ENCODE measurements at regions not wholly inside any gene's neighbourhood (a gene's known extent, or its start where the extent isn't known, plus 50 kb on each side); places are given as distances from the start of the nearest gene placed in this dataset.

DNA sequence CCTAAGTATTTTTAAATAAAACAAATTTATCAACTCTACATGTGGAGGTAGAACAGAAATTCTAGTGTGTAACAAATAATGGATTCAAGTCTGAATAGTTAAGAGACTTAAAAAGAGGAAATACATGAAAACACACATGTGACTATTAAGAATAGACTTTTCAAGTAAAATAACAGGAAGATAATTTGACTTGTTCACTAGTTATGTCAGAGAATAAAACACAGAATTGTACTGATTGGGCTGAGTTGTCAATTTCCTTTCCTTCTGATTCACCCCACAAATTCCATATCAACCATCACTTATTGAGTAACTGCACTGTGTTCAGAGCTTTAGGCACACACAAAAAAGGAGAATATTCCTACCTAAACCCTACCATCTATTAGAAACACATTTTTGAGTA lies 557.2 kb downstream of the TUSC7 start:
- DNase-seq, result no peak

DNA sequence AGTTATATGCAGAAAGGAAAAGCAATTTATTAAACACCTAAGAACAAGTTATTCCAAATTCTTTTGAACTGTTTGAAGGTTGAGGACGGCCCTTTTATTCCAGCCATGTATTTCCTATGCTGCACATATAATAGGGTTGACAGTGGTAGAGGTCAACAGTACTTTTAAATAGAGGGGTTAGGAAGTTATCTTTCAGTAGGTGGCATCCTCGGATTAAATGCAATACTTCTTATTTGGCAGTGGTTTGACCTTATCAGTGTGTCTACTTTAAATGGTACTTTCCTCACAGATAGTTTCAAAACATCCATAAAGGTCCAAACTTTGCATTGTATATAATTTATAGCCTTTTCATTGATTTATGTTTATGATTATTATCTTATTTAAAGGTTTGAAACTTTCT lies 558.7 kb downstream of the TUSC7 start:
- no peak for DNase-seq

DNA sequence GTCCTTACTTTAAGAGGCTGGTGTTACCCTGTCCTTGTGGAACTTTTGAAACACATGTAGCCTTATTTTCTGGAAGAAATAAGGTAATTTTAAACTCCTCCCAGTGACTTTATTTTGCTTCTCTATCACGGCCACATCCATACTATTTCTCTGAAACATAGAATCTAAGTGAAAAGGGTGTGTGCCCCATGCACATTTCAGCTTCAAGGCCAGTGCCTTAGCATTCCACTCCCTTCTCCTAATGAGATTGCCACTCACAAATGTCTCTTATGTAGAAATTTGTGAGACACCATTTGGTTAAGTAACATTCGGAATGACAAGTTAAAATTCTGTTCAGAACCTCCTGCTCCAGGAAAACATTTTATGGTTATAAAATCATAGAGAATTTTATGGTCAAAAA lies 562.7 kb downstream of the TUSC7 start:
- DNase-seq, result no peak

DNA sequence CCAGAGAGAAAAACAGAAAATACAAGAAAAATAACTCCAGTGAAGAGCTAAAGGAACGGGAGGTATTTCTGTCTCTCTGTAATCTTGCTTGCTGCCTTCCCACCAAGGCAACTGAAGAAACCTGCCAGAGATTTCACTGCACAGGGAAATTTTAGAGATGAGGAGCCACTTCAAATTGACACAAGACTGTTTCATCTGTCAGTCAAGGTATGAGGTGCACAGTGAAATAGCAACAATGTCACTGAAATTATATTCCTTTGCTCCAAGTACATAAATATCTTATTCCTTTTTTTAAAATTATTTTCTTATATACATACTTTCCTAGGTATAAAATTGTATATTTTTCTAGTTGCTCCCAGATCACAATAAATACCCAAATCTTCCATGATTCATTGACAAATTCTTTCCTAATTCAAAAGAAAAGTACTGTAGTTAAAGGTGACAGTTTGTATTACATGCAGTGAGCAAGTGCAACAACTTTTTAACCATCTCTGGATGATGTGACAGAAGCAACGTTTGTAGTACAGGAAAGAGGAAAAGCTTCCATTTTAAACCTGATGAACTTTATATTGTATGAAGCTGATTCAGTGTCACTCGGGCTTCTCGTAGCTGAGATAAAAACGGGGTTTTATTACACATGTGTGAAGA lies 563.4 kb downstream of the TUSC7 start:
- DNase-seq, result no peak

DNA sequence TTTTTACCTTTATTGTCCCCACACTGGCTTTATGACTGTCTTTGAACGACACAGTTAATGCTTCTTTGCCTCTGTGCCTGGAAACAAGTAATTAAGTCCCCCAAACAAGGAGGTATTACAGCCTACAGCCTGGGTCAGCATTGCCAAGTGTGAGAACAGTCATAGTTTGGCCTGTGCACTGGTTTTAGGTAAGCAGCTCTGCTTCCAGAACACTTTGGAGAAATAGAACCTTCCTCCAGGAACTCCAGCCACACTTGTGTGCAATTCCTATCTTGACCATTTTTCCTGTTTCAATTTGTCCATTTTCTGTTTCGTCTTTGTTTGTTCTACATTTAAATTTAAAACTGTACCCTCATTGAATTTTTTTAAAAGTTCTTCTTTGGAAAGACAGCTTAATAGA lies 568.2 kb downstream of the TUSC7 start:
- DNase-seq, result no peak

DNA sequence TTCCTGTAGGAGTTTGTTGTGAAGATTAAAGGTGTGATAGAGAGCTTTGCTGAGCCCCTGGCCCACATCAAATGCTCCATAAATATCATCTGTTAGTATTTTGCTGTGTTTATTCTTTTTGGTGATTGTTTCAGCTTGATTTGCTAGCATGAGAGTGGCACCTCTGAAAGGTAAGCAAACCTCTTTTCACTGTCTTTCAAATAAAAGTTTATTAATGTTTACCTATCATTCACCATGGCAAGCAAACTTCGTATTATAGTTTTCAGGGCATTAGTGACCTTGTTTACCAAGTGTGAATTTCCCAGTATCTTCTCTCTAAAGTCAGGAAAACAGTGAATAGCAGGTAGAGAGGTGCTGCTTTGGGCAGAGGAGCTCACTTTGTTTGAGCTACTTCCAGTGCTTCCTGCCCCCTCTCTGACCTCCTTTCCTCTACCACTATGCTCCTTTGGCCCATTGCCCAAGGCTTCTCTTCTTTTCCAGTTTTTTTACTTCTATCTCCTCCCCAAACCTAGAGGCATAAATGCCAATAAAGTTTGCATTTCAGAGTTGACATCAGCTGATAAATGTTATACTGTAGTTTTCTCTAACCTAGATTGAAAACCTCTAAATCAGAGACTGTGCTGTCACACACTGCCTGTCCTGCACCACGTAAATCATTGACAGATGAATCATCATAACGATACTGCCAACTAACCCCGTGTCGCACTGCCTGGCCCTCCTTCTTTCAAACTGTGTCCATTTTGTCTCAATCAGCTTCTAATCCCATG lies 569.0 kb downstream of the TUSC7 start:
- no peak for DNase-seq

DNA sequence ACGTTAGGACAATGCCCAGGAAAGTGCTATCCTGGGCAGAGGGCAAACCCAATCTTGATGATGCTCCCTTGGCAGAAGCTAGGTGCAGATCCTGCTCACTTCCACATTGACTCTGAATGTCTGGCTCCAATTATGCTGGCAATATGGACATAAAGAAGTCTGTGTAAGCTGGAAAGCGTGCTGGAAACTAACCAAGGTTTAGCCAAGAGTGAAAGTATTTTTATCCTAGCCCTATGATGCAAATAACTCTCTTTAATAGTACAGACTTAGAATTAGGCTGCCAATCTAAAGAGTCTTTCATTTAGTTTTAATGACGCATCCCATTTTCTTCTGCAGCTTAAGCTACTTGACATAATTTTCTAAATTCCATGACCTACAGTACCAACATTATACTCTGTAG lies 571.8 kb downstream of the TUSC7 start:
- no peak for DNase-seq

DNA sequence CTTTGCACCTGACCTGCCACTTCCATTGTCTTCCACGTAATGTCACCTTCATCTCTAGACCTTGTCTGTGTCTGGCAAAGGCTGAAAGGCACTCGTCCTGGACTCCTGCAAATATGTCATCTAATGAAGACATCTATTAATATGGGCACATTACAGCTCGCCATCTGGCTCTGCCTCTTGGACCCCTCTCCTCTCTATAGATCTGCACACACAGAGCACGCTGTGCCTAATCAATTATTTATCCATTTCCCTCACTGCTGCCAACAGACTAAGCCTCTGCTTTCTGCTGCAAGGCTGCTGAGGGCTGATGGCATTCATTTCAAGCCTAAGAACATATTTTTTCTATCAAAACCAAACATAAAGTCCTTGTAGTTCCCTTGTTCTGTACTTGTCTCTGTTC lies 573.0 kb downstream of the TUSC7 start:
- peak; percentile 62 for DNase-seq

DNA sequence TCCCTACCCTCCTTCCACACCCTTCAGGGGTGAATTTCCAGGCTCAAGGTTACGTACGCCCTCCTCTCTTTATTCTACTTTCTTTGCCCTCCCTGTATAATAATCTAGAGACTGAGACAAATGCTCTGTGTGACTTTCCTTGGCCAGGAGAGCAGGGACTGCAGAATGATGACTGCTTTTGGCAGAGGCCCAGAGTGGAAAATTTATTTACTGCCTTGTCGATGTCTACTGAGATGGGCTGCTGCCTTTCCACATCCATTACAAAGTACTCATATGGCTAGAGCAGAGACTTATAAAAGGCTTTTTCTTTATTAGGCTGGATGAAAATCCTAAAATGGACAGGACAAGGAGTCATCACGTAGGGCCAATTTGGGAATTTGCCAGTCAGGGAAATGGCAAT lies 576.2 kb downstream of the TUSC7 start:
- DNase-seq, result no peak

DNA sequence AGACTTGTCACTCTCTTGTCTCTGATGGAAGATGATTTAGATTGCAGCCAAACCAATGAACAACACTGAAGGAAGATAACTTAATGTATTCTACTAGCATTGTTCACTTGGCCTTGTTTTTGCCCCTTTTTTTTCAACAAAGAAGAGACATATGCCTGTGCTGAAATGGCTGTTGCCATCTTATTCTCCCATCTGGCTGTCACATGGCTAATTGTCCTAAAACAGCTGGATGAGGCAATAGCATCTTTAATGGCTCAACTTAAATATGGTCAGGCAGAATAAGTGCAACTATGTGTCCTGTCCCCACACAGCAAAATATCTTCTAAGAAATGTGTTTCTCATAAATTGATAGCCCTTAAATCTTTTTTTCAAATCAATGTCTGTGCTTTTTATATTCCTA lies 576.9 kb downstream of the TUSC7 start:
- DNase-seq, result no peak

DNA sequence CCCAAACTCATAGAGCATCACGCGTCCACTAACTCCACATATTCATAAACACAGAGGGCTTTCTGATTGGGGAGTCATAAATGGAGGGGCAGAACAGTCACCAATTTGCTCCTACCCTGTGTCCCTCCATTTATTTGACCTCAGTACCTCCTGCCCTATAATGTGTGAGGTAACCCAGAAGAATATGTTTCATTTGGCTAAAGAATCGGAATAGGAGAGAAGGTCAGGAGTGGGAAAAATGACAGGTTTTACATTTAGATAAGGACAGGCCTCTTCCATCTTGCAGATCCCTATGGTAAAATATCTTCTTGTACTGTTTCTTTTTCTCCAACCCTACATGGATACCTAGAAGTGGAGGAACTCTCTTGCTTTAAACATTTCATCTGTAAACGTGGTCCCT lies 578.0 kb downstream of the TUSC7 start:
- DNase-seq, result no peak

DNA sequence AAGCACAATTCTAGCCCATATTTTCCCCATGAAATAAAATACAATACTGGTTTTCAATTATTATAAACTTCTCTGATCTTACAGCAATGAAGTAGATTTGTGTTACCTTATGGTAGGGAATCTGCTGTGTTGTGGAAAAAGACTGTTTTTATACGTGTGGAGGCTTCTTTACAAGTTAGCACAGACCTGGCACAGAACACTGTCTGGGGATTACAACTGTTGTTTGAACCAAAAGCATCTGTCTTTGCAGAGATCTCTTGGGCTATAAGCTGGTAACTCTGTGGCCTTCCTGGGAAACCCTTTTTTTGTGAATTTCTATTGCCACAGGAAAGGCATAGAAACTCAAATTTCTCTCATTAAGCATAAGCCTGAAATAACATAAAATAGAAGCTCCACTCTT lies 581.9 kb downstream of the TUSC7 start:
- no peak for DNase-seq

DNA sequence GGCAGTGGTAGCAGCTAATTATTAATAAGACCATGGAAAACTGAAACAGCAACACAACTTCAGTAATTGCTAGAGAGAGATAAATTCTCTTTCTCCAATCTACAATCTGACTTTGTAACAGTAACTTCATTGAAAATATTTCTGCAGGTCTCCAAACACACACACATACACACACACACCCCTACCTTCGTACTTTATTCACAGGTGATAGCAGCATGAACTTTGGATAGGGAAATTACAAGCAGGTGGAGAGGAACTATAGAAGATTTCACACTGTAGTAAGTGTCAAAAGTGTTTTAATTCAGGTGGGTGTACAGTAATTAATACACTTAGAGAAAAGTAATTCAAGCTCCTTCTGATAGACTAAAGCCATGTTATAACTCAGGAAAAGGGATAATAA lies 587.5 kb downstream of the TUSC7 start:
- no peak for DNase-seq

DNA sequence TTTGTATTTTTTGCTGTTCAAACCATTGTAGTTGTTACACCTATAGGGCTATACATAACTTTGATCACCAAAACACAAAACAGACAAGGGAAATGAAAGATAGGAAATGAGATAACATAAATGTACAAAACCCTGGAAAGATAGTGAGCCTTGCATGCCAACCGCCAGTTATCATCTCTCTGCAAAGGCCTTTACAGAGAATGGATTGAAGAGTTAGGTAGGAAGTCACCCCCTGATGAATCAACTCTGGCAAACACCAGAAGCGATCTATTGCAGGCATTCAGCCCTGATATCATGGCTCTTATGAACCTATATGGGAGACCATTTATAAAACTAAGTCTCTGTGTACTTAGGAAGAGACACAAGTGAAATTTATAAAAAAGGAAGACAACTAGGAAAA lies 588.0 kb downstream of the TUSC7 start:
- no peak for DNase-seq

DNA sequence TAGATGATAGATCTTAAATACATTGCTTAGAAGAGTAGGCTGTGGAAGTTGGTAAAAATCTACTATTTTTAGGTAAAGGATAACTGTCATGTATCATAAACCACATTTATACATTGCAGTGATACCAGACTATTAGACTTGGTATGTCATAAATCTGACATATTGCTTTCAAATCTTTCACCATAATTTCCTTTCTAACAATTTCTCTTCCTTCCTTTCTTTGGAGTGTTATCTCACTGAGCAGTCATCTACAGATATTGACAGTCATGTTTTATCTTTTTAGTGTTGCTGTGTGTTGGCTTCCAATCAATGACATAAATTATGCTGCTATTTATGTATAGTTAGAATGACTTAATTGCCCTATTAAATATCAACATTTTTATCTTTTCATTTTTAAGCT lies 588.7 kb downstream of the TUSC7 start:
- DNase-seq, result no peak

DNA sequence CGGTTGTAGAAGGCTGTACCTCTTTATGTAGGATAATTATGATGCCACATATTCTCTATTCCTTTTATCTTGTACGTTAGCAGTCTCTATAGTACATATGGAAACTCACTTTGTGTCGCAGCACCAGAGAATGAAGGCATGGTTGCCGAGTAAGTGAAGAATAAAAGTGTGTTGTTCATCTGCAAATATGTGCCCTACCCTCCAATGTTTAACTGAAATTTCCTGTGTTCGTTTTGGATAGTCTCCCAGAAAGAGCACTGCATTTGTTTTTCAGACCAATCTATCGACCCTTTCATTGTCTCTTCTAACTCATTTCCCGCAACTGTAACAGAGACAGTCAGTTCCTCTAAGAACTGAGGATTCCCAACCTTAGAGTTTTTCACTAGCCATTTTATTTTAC lies 592.8 kb downstream of the TUSC7 start:
- DNase-seq, result no peak

DNA sequence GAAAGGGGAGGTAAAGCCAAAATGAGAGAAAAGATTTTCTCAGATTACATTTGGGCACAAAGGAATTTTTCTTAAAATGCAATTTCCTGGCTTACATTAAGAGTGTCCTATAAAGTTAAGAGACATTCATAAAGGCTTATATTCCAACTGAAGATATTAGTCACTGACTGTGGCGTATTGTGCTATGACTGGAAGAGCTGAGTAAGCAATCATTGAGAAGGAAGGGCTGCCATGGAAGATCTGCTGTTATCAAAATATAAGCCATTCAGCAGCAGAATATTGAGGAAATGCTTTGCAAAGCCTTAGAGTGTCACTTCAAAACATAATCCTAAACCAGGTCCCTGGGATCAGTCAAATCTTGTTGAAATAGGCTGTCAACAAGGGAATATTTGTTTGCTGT lies 593.9 kb downstream of the TUSC7 start:
- DNase-seq, result no peak

DNA sequence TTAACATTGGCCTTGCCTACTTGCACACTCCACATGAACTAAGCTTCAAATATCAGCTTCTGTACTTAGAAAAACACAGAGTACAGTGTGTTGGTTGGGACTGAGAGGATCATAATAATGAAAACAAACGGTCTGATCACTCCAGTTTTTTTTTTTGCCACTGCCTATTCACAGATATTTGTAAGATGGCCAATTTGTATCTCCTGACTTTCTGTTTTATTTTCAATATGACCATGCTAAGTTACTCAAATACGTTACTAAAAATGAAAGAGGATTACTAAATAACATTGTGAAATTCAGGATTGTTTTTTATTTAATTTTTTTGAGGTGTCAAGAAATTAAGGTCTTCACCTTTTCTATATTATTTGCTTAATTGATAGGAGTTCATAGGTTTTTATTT lies 595.1 kb downstream of the TUSC7 start:
- DNase-seq, result no peak

DNA sequence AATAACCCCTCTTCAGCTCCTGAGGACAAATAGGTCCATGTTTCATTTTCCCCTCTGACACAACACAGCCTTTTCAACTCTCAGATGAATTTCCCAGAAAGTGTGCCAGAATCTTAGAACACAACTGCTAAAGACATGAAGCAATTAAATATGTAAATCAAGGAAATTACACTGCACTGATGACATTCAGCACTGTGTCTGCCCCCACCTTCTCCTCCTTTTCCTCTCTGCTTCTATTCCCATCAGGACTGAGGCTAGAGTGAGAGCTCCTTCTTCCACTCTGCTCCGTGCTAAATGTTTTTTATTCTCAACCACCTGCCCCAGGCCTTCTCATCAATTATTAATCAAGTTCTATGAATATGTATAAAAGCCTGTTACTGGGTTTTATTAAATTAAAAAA lies 596.1 kb downstream of the TUSC7 start:
- DNase-seq, result no peak

DNA sequence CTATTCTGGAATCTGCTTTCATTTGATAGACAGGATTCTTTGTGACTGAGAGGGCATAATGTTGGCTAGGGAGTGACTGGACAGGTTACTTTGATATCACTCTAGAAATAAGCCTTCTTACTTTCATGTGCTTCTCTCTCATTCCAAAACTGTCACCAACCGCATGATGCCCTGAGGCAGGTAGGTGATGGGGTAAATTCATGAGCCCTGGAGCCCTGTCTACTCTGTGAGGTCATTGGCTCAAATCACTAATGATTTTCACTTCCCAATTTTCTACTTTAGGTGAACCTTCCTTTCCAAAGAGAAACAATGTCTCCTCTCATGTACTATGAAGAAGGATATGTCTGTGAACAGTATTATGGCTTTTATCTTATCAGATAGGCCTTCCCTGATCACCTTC lies 596.7 kb downstream of the TUSC7 start:
- no peak for DNase-seq

DNA sequence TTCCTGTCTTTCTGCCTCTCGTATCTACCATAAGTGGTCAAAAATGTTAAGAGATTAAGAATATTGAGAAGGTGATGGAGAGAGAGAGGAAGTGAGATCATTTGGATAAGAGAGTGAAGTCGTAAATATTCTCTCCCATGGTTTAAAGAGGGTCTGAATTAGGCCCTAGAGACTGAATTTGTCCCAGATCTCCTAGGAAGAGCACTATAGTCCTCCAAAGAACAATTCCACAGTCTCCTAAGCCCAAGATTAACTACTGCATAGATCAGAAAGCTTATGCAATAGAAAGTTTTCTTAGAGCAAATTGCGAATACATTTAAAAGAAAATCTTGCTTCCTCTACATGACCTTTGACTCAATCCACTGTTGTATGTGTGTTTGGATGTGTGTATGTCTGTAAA lies 598.8 kb downstream of the TUSC7 start:
- DNase-seq, result no peak

DNA sequence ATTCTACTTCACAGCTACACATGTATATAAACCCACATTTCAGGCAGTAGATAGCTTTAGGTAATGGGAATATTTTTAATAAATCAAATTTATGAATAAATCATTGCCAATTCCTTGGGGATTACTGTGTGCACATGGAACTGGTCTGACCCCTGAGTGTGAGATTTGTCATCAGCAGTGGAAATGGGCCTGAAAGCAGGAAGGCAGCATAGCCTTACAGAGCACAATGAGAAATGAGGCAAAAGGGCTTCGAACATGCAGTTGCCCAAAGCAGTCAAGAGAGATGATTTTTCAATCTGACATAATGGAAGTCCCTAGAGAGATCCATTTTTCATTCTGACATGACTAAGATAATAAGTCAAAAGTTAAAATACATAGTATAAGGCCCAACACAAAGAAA lies 599.2 kb downstream of the TUSC7 start:
- DNase-seq, result no peak

DNA sequence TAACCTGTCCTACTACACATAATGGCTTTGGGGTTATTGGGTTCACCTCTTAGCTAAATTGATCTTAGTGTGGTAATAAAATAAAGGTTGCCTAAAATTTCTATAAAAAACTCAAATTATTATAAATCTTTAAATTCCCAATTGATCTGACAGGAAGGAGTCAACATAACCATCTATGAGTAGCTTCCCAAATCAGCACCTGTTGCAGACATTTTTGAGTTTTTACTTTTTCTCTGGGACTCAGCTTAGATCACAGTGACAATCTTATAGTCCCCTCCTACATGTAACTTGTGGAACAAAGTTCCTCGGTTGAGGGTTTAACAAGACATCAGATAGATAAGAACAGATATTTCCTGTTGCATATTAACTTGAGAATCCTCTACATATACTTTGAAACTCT lies 601.0 kb downstream of the TUSC7 start:
- DNase-seq, result no peak

DNA sequence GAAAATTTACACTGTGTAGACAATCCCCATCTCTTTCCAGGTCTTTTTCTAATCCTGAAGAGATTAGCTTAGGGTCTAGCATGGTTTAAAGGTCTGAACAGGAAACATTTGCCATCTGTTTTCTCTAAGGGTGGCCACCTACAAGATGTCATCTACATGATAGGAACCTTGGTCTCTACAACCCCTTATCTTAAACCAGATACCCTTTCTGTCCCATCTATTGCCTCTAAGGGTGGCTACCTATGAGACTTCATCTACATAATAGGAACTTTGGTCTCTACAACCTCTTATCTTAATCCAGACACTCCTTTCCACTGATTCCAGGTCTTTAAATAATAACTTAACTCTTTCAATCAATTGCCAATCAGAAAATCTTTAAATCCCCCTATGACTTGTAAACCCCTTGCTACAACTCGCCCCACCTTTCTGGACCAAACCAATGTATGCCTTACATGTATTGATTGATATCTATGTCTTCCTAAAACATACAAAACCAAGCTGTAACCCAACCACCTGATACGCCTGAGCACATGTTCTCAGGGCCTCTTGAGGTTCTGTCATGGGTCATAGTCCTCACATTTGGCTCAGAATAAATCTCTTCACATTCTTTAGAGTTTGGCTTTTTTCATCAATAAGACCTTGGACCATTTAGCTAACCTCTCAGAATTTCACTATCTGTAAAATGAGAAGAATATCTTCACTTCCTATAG lies 605.0 kb downstream of the TUSC7 start:
- no peak for DNase-seq
